SK-N-MC (cell line): ENCODE measurements at regions not wholly inside any gene's neighbourhood (a gene's known extent, or its start where the extent isn't known, plus 50 kb on each side); places are given as distances from the start of the nearest gene placed in this dataset.

Experiments used
- DNase-seq: peaks from one replicate; pipeline ENCODE4 v3.0.0-alpha.2; 2011; ENCODE audit warnings: low read depth, low spot score
- H3K27ac ChIP-seq: fragments of 200-600 bp; sonication (generic); 2 replicates; pipeline ENCODE4 v1.5.1; 2016; ENCODE audit warnings: mixed run types
- H3K36me3 ChIP-seq: fragments of 200-600 bp; sonication (generic); 2 replicates; pipeline ENCODE4 v1.6.1; 2017; ENCODE audit warnings: antibody characterized with exemption, low read length, mixed read lengths; ENCODE audit not compliant: insufficient read depth
- H3K4me3 ChIP-seq: fragments of 200-600 bp; sonication (generic); 2 replicates; pipeline ENCODE4 v1.5.1; 2016
- H3K9ac ChIP-seq: fragments of 200-600 bp; sonication (generic); 2 replicates; pipeline ENCODE4 v1.8.0; 2017; ENCODE audit warnings: mixed run types, mixed read lengths; ENCODE audit not compliant: insufficient read length
- H3K9me3 ChIP-seq: fragments of 200-600 bp; sonication (generic); 2 replicates; pipeline ENCODE4 v1.6.1; 2017; ENCODE audit warnings: low read depth, mild to moderate bottlenecking, antibody characterized with exemption, low read length, moderate library complexity, mixed read lengths
- EZH2 ChIP-seq: fragments of 200-600 bp; sonication (generic); IDR thresholded peaks from one replicate; pipeline ENCODE4 v1.6.1; 2017; ENCODE audit warnings: antibody characterized with exemption
- FOXP2 ChIP-seq: optimal IDR thresholded peaks from 2 replicates; pipeline ENCODE3; 2011; ENCODE audit warnings: mild to moderate bottlenecking, moderate library complexity; ENCODE audit not compliant: insufficient read depth; ENCODE audit errors: extremely low read length, control extremely low read depth
- POLR2AphosphoS5 ChIP-seq: IDR thresholded peaks from 2 replicates; pipeline ENCODE4 v1.6.1; 2012; ENCODE audit warnings: mild to moderate bottlenecking, low read depth, low read length, borderline replicate concordance

- no peaks in the 10 kb centered on the region for H3K9me3 ChIP-seq
- TF ChIP-seq FOXP2: no peak
- no peak for TF ChIP-seq EZH2
- no peak for TF ChIP-seq POLR2AphosphoS5
- no peak overlapping the region for H3K9ac ChIP-seq
- no peak overlapping the region for H3K4me3 ChIP-seq
- DNase-seq: no peak
- H3K27ac ChIP-seq: no peak overlapping the region
- H3K36me3 ChIP-seq: no peaks in the 10 kb centered on the region
These were observed 116.3 kb downstream of the GLUL start for GRCh38 chr1:182275271-182275670.

- DNase-seq: no peak
- H3K9me3 ChIP-seq: no peaks in the 10 kb centered on the region
- no peak overlapping the region for H3K27ac ChIP-seq
- no peaks in the 10 kb centered on the region for H3K36me3 ChIP-seq
- TF ChIP-seq POLR2AphosphoS5 (no peak), FOXP2 (no peak), EZH2 (no peak)
- H3K4me3 ChIP-seq: no peak overlapping the region
- H3K9ac ChIP-seq: no peak overlapping the region
These were observed 117.0 kb downstream of the GLUL start for GRCh38 chr1:182274618-182275017.

- H3K4me3 ChIP-seq: no peak overlapping the region
- no peaks in the 10 kb centered on the region for H3K36me3 ChIP-seq
- H3K9me3 ChIP-seq: no peaks in the 10 kb centered on the region
- no peak overlapping the region for H3K9ac ChIP-seq
- no peak overlapping the region for H3K27ac ChIP-seq
- no peak for DNase-seq
- TF ChIP-seq EZH2 (no peak), FOXP2 (no peak), POLR2AphosphoS5 (no peak)
These were observed 120.9 kb downstream of the GLUL start for GRCh38 chr1:182270731-182271130.

DNA sequence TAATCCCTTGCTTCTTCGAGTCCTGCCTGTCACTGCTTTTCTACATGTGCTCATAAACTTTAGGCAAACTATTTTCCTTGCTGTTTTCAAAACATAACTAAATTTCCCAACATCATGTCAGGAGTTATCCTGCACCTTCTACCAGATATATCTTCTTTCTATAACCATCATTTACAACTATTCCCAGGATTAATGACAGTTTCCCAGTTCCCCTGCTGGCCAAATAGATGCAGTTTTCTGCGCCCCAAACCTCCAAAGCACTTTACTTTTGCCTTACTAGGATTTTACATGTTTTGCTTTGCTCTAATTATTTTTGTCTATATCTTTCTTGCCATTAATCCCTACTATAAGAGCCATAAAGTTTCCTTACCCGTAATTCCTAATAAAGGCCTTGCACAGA, 122.5 kb downstream of the GLUL start:
- TF ChIP-seq POLR2AphosphoS5 (no peak), EZH2 (no peak)
- DNase-seq: no peak
- Histone ChIP-seq H3K9me3 (no peaks in the 10 kb centered on the region), H3K27ac (no peak overlapping the region), H3K9ac (no peak overlapping the region), H3K4me3 (no peak overlapping the region), H3K36me3 (no peaks in the 10 kb centered on the region)

- TF ChIP-seq POLR2AphosphoS5 (no peak), FOXP2 (no peak), EZH2 (no peak)
- no peak overlapping the region for H3K9ac ChIP-seq
- no peak overlapping the region for H3K27ac ChIP-seq
- no peak for DNase-seq
- no peaks in the 10 kb centered on the region for H3K36me3 ChIP-seq
- H3K4me3 ChIP-seq: no peak overlapping the region
- no peaks in the 10 kb centered on the region for H3K9me3 ChIP-seq
These were observed 122.9 kb downstream of the GLUL start for GRCh38 chr1:182268669-182269068.

DNA sequence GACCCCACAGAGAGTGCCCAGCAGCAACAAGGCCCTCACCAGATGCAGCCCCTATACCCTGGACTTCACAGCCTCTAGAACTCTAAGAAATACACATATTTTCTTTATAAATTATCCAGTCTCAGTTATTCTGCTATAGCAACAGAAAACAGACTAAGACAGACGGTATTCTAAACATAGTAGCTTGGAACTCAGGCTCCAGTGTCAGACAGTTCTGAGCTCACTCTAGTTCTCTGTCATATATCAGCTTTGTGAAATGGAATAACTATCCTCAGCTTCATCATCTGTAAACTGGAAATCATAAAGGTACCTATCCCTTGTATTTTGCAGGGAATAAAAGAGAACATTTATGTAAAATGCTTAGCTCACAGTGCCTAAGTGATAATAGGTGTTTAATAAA, 127.4 kb downstream of the GLUL start:
- H3K9me3 ChIP-seq: no peaks in the 10 kb centered on the region
- DNase-seq: no peak
- no peak overlapping the region for H3K9ac ChIP-seq
- H3K4me3 ChIP-seq: no peak overlapping the region
- H3K27ac ChIP-seq: no peak overlapping the region
- no peaks in the 10 kb centered on the region for H3K36me3 ChIP-seq
- TF ChIP-seq POLR2AphosphoS5: no peak
- no peak for TF ChIP-seq EZH2
- no peak for TF ChIP-seq FOXP2

GRCh38 chr1:182263706-182264105, 127.9 kb downstream of the GLUL start:
- Histone ChIP-seq H3K9me3 (no peaks in the 10 kb centered on the region), H3K36me3 (no peaks in the 10 kb centered on the region), H3K4me3 (no peak overlapping the region), H3K27ac (no peak overlapping the region), H3K9ac (no peak overlapping the region)
- TF ChIP-seq POLR2AphosphoS5 (no peak), EZH2 (no peak), FOXP2 (no peak)
- no peak for DNase-seq

DNA sequence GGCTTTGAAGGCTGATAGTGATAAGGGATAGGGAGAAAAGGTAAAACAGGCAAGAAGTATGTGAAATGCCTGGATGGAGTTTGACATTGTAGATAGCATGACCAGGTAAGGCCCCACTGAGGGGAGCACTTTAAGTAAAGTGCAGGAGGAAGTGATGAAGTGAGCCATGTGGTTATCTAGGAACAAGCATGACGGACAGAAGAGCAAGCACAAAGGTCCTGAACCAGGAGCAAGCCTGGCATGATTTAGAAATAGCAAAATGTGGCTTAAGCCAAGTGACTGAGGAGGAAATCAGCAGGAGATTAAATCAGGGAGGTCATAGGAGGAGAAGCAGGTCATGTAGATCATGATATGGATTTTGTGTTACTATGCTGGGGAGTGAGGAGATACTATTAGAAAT, 129.2 kb downstream of the GLUL start:
- Histone ChIP-seq H3K27ac (no peak overlapping the region), H3K9ac (no peak overlapping the region), H3K4me3 (no peak overlapping the region), H3K36me3 (no peaks in the 10 kb centered on the region), H3K9me3 (no peaks in the 10 kb centered on the region)
- DNase-seq: no peak
- TF ChIP-seq POLR2AphosphoS5: no peak
- TF ChIP-seq EZH2: no peak
- no peak for TF ChIP-seq FOXP2

- Histone ChIP-seq H3K27ac (no peak overlapping the region), H3K4me3 (no peak overlapping the region), H3K9ac (no peak overlapping the region), H3K9me3 (no peaks in the 10 kb centered on the region), H3K36me3 (no peaks in the 10 kb centered on the region)
- TF ChIP-seq POLR2AphosphoS5 (no peak), EZH2 (no peak), FOXP2 (no peak)
- DNase-seq: no peak
These were observed 129.9 kb downstream of the GLUL start for GRCh38 chr1:182261655-182262054.
